IPS-NIHi7 (cell line): ENCODE measurements at regions not wholly inside any gene's neighbourhood (a gene's known extent, or its start where the extent isn't known, plus 50 kb on each side); places are given as distances from the start of the nearest gene placed in this dataset.
"Not testable (repeated sequence)": the region's sequence is repeated elsewhere in the genome, so short reads cannot be mapped to it uniquely, and the experiment has no call there.

ENCODE experiments used
- DNase-seq: peaks from one replicate; pipeline ENCODE4 v3.0.0; 2012; ENCODE audit warnings: mixed read lengths; ENCODE audit errors: extremely low spot score

- DNase-seq, result no peak
These were observed 62.9 kb upstream of the CYRIA start for GRCh38 chr2:16728351-16729136.

- DNase-seq, result not testable (repeated sequence)
These were observed 62.2 kb upstream of the CYRIA start for GRCh38 chr2:16727849-16728248.

- DNase-seq, result no peak
These were observed 61.6 kb upstream of the CYRIA start for GRCh38 chr2:16727256-16727655.

- no peak for DNase-seq
These were observed 60.9 kb upstream of the CYRIA start for GRCh38 chr2:16726577-16726976.

- DNase-seq, result no peak
These were observed 60.5 kb upstream of the CYRIA start for GRCh38 chr2:16726147-16726546.

- DNase-seq, result no peak
These were observed 59.9 kb upstream of the CYRIA start for GRCh38 chr2:16725549-16725948.

GRCh38 chr2:16722677-16723076, 57.0 kb upstream of the CYRIA start:
- peak; percentile 71 for DNase-seq

- no peak for DNase-seq
These were observed 56.5 kb upstream of the CYRIA start for GRCh38 chr2:16722126-16722525.

- DNase-seq, result not testable (repeated sequence)
These were observed 55.9 kb upstream of the CYRIA start for GRCh38 chr2:16721529-16721928.

- not testable (repeated sequence) for DNase-seq
These were observed 55.1 kb upstream of the CYRIA start for GRCh38 chr2:16720737-16721136.

GRCh38 chr2:16719485-16719808, 53.8 kb upstream of the CYRIA start:
- no peak for DNase-seq

- DNase-seq, result no peak
These were observed 53.2 kb upstream of the CYRIA start for GRCh38 chr2:16718576-16719484.

- DNase-seq, result no peak
These were observed 51.8 kb upstream of the CYRIA start for GRCh38 chr2:16717477-16717876.

- DNase-seq, result no peak
These were observed 51.3 kb upstream of the CYRIA start for GRCh38 chr2:16716944-16717343.

GRCh38 chr2:16716024-16716423, 50.4 kb upstream of the CYRIA start:
- no peak for DNase-seq
